Prostate gland (tissue), 2 donors: ENCODE measurements at regions not wholly inside any gene's neighbourhood (a gene's known extent, or its start where the extent isn't known, plus 50 kb on each side); places are given as distances from the start of the nearest gene placed in this dataset.

Experiments
- DNase-seq: peaks from one replicate; pipeline ENCODE4 v3.0.0-alpha.2; 2019; ENCODE audit warnings: low spot score
- H3K27ac ChIP-seq, 2 donors: fragments of 200-600 bp; sonication (generic); 2 replicates each; pipeline ENCODE4 v1.5.1; 2017 to 2019
- H3K27me3 ChIP-seq: fragments of 200-600 bp; sonication (generic); replicated peaks from 2 replicates; pipeline ENCODE4 v1.5.1; 2019; ENCODE audit not compliant: insufficient read depth
- H3K36me3 ChIP-seq, 2 donors: fragments of 200-600 bp; sonication (generic); 1 replicate in 1 of 2; 2 replicates in 1 of 2; pipeline versions ENCODE4 v1.5.1 to v1.8.1; 2017 to 2019
- H3K4me1 ChIP-seq: fragments of 200-600 bp; sonication (generic); replicated peaks from 2 replicates; pipeline ENCODE4 v1.5.1; 2019
- H3K4me3 ChIP-seq, 2 donors: fragments of 200-600 bp; sonication (generic); 2 replicates each; pipeline ENCODE4 v1.5.1; 2017 to 2019
- H3K9me3 ChIP-seq: fragments of 200-600 bp; sonication (generic); 2 replicates; pipeline ENCODE4 v1.5.1; 2017
- CTCF ChIP-seq, 4 experiments: fragments of 200-600 bp in 2 of 4; fragments of 450-650 bp in 2 of 4; sonication (generic) in 2 of 4; IDR thresholded peaks; 1 replicate in 3 of 4; 2 replicates in 1 of 4; pipeline ENCODE4 v1.5.1; 2016 to 2019; ENCODE audit warnings: antibody characterized with exemption in 4 of 4, mild to moderate bottlenecking in 2 of 4, moderate library complexity in 2 of 4
- POLR2A ChIP-seq: fragments of 450-650 bp; IDR thresholded peaks from one replicate; pipeline ENCODE4 v1.6.1; 2016; ENCODE audit warnings: antibody characterized with exemption, mild to moderate bottlenecking
- POLR2AphosphoS5 ChIP-seq: sonication (generic); formaldehyde crosslinking; IDR thresholded peaks from one replicate; pipeline ENCODE4 v1.6.1; 2017; ENCODE audit warnings: antibody characterized with exemption
- WGBS: methylation state at CpG from one replicate; pipeline ENCODE4 v1.1.5; 2018; 5-methylcytosine and 5-hydroxymethylcytosine counted together
- intact Hi-C: fragments of 100-400 bp; cut with DNase I; formaldehyde crosslinking; loops from one replicate; pipeline ENCODE4 v1.14.2; 2022

GRCh38 chr2:88855620-88856408, 164.3 kb downstream of the RPIA start:
- 57% methylated on average over 3 of the region's 3 CpGs for WGBS
- intact Hi-C loops, result no loop called here
- Histone ChIP-seq H3K9me3 (no peaks in the 10 kb centered on the region), H3K4me1 (no peaks in the 10 kb centered on the region), H3K27me3 (no peaks in the 10 kb centered on the region), H3K4me3 (no peak overlapping the region), H3K36me3 (no peaks in the 10 kb centered on the region), H3K27ac (no peak overlapping the region)
- no peak for DNase-seq
- TF ChIP-seq POLR2AphosphoS5 (no peak), CTCF (IDR thresholded peaks at IDR 0.05) (no peak), POLR2A (no peak)

DNA sequence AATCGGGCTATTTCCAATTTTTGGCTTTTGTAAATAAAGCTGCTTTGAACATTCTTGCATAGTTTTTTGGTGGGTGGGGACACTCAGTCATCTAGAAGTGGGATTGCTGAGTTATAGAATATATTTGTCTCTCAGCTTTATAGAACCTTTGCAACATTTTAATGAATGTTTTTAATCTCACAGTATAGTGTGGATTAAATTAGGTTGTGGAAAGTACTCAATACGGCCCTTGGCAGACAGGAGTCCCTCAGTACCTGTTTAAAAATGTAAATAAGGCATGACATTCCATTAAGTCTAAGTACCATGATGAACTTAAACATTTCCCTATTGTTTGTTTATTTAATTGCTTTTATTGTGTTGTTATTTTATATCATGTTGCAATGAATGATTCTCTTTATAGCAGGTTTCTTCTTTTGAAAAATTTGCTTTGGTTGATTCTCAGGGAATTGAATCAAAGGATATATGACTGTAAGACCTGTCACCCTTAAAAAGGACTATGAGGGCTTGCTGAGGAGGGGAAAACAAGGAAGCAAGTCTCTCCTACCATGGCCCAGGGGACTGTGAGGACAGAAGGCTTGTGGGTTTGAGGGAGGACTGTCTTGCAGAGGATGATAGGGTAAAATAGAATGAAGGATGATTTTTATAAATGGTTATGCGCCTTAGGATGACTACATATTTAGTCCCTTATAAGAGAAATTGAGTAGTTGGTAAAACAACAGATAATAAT, 165.1 kb downstream of the RPIA start:
- Histone ChIP-seq H3K36me3 (no peaks in the 10 kb centered on the region), H3K9me3 (no peaks in the 10 kb centered on the region), H3K4me1 (no peaks in the 10 kb centered on the region), H3K27me3 (no peaks in the 10 kb centered on the region), H3K27ac (no peak overlapping the region), H3K4me3 (no peak overlapping the region)
- DNase-seq, result no peak
- TF ChIP-seq POLR2A, result no peak
- TF ChIP-seq CTCF (IDR thresholded peaks at IDR 0.05), result no peak
- no peak for TF ChIP-seq POLR2AphosphoS5
- intact Hi-C loops, result no loop called here
- 45% methylated on average over 3 of the region's 3 CpGs for WGBS

GRCh38 chr2:88857274-88857741, 165.8 kb downstream of the RPIA start:
- no peak for TF ChIP-seq POLR2AphosphoS5
- no peak for TF ChIP-seq POLR2A
- no peak for TF ChIP-seq CTCF (IDR thresholded peaks at IDR 0.05)
- intact Hi-C loops, result no loop called here
- no peak overlapping the region for H3K27ac ChIP-seq
- H3K27me3 ChIP-seq, result no peaks in the 10 kb centered on the region
- WGBS, result 80% methylated on average over 9 of the region's 9 CpGs
- no peaks in the 10 kb centered on the region for H3K36me3 ChIP-seq
- DNase-seq, result no peak
- H3K9me3 ChIP-seq, result no peaks in the 10 kb centered on the region
- no peaks in the 10 kb centered on the region for H3K4me1 ChIP-seq
- H3K4me3 ChIP-seq, result no peak overlapping the region

GRCh38 chr2:88857951-88858411, 166.5 kb downstream of the RPIA start:
- no peak for TF ChIP-seq POLR2AphosphoS5
- no peak for TF ChIP-seq POLR2A
- TF ChIP-seq CTCF (IDR thresholded peaks at IDR 0.05), result no peak

More at GRCh38 chr2:88857951-88858411, 166.5 kb downstream of the RPIA start:
- Histone ChIP-seq H3K9me3 (no peaks in the 10 kb centered on the region), H3K4me3 (no peak overlapping the region), H3K27me3 (no peaks in the 10 kb centered on the region), H3K27ac (no peak overlapping the region), H3K36me3 (no peaks in the 10 kb centered on the region), H3K4me1 (no peaks in the 10 kb centered on the region)
- 75% methylated on average over 7 of the region's 7 CpGs for WGBS
- DNase-seq, result no peak
- intact Hi-C loops, result no loop called here
